ENCODE measurements at regions not wholly inside any gene's neighbourhood (a gene's known extent, or its start where the extent isn't known, plus 50 kb on each side); places are given as distances from the start of the nearest gene placed in this dataset.

DNA sequence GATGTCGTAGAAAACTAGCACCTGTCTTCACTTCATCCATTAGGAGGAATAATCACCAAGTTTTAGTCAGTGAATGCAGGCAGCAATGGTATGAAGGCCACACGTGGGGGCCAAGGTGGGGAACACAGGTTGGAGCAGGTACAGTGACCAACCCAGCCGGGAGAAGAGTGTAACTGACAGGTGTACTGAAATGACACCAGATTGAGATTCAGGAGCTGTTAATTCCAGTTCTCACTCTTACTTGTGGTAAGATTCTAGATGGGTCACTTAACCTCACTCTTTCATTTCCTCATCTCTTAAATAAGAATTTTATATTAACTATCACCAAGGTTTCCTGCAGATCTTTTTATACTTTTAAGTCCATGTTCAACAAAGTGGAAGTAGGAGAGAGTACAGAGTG, 206.2 kb upstream of the PTBP2 start (continued):
- TF ChIP-seq, protein P1, sequence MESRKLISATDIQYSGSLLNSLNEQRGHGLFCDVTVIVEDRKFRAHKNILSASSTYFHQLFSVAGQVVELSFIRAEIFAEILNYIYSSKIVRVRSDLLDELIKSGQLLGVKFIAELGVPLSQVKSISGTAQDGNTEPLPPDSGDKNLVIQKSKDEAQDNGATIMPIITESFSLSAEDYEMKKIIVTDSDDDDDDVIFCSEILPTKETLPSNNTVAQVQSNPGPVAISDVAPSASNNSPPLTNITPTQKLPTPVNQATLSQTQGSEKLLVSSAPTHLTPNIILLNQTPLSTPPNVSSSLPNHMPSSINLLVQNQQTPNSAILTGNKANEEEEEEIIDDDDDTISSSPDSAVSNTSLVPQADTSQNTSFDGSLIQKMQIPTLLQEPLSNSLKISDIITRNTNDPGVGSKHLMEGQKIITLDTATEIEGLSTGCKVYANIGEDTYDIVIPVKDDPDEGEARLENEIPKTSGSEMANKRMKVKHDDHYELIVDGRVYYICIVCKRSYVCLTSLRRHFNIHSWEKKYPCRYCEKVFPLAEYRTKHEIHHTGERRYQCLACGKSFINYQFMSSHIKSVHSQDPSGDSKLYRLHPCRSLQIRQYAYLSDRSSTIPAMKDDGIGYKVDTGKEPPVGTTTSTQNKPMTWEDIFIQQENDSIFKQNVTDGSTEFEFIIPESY (IDR thresholded peaks at IDR 0.05), result no peak
- TF ChIP-seq, protein P2, sequence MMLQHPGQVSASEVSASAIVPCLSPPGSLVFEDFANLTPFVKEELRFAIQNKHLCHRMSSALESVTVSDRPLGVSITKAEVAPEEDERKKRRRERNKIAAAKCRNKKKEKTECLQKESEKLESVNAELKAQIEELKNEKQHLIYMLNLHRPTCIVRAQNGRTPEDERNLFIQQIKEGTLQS (IDR thresholded peaks at IDR 0.05), result no peak
- TF ChIP-seq TAF1 (conservative IDR thresholded peaks at IDR 0.05) (no peak), HNF4G (IDR thresholded peaks at IDR 0.05) (no peak), HNF4A (conservative IDR thresholded peaks at IDR 0.05) (no peak), YY1 (IDR thresholded peaks at IDR 0.05) (no peak), NR2F2 (IDR thresholded peaks at IDR 0.05) (no peak), JUND (IDR thresholded peaks at IDR 0.05) (no peak), RXRA (IDR thresholded peaks at IDR 0.05) (no peak), RAD21 (IDR thresholded peaks at IDR 0.05) (no peak), FOXA1 (IDR thresholded peaks at IDR 0.05) (no peak)
- TF ChIP-seq, protein P3, sequence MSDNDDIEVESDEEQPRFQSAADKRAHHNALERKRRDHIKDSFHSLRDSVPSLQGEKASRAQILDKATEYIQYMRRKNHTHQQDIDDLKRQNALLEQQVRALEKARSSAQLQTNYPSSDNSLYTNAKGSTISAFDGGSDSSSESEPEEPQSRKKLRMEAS (IDR thresholded peaks at IDR 0.05), result no peak

DNA sequence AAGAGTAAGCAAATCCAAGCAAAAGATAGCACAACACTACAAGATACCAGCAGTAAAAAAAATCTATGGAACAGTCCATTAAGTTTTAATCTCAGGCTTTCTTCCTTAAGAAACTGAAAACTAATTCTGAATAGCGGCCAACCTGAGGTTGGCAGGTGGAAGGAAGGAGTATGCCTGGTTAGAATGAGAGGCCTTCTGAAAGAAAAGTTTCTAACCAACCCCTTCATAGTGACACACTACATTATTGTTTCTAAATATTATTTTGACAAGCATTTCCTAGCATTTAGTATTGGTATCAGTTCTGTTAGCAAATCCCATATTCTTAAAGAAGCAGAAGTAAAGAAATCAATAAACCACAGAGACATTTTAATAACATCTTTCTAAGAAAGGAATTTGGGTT, 205.7 kb upstream of the PTBP2 start:
- Histone ChIP-seq H3K36me3 (ENCODE audit: control insufficient read depth in 4 of 4, insufficient read depth in 3 of 4, low read depth in 1 of 4, low read length in 3 of 4) (no peaks in the 10 kb centered on the region), H3K9ac (ENCODE audit: low read depth in 1 of 2, low read length in 2 of 2) (no peak overlapping the region), H3K27me3 (ENCODE audit: control insufficient read depth in 4 of 4, insufficient read depth in 4 of 4, low read length in 3 of 4) (no peaks in the 10 kb centered on the region), H3K4me1 (ENCODE audit: control insufficient read depth in 4 of 4, insufficient read depth in 4 of 4, low read length in 3 of 4) (no peaks in the 10 kb centered on the region), H3K27ac (ENCODE audit: low read depth in 1 of 2, low read length in 2 of 2) (no peak overlapping the region), H3K4me3 (ENCODE audit: low read depth in 1 of 3, low read length in 3 of 3) (no peak overlapping the region), H3K9me3 (ENCODE audit: control insufficient read depth in 4 of 4, low read length in 3 of 4) (no peaks in the 10 kb centered on the region)
- TF ChIP-seq, protein P3 (IDR thresholded peaks at IDR 0.05), result no peak
- no peak for TF ChIP-seq HNF4A (conservative IDR thresholded peaks at IDR 0.05)
- no peak for TF ChIP-seq FOXA2 (IDR thresholded peaks at IDR 0.05)
- TF ChIP-seq FOXA1 (IDR thresholded peaks at IDR 0.05), result no peak
- TF ChIP-seq, protein P2 (IDR thresholded peaks at IDR 0.05), result no peak
- TF ChIP-seq, protein P4, sequence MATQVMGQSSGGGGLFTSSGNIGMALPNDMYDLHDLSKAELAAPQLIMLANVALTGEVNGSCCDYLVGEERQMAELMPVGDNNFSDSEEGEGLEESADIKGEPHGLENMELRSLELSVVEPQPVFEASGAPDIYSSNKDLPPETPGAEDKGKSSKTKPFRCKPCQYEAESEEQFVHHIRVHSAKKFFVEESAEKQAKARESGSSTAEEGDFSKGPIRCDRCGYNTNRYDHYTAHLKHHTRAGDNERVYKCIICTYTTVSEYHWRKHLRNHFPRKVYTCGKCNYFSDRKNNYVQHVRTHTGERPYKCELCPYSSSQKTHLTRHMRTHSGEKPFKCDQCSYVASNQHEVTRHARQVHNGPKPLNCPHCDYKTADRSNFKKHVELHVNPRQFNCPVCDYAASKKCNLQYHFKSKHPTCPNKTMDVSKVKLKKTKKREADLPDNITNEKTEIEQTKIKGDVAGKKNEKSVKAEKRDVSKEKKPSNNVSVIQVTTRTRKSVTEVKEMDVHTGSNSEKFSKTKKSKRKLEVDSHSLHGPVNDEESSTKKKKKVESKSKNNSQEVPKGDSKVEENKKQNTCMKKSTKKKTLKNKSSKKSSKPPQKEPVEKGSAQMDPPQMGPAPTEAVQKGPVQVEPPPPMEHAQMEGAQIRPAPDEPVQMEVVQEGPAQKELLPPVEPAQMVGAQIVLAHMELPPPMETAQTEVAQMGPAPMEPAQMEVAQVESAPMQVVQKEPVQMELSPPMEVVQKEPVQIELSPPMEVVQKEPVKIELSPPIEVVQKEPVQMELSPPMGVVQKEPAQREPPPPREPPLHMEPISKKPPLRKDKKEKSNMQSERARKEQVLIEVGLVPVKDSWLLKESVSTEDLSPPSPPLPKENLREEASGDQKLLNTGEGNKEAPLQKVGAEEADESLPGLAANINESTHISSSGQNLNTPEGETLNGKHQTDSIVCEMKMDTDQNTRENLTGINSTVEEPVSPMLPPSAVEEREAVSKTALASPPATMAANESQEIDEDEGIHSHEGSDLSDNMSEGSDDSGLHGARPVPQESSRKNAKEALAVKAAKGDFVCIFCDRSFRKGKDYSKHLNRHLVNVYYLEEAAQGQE (IDR thresholded peaks at IDR 0.05), result no peak
- TF ChIP-seq, protein P5, sequence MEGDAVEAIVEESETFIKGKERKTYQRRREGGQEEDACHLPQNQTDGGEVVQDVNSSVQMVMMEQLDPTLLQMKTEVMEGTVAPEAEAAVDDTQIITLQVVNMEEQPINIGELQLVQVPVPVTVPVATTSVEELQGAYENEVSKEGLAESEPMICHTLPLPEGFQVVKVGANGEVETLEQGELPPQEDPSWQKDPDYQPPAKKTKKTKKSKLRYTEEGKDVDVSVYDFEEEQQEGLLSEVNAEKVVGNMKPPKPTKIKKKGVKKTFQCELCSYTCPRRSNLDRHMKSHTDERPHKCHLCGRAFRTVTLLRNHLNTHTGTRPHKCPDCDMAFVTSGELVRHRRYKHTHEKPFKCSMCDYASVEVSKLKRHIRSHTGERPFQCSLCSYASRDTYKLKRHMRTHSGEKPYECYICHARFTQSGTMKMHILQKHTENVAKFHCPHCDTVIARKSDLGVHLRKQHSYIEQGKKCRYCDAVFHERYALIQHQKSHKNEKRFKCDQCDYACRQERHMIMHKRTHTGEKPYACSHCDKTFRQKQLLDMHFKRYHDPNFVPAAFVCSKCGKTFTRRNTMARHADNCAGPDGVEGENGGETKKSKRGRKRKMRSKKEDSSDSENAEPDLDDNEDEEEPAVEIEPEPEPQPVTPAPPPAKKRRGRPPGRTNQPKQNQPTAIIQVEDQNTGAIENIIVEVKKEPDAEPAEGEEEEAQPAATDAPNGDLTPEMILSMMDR (IDR thresholded peaks at IDR 0.05; ENCODE audit: low read depth, low read length, missing input control), result no peak
- TF ChIP-seq RXRA (IDR thresholded peaks at IDR 0.05), result no peak
- TF ChIP-seq GABPA (IDR thresholded peaks at IDR 0.05 in 1 of 2, conservative IDR thresholded peaks at IDR 0.05 in 1 of 2), result no peak
- TF ChIP-seq TAF1 (conservative IDR thresholded peaks at IDR 0.05), result no peak
- TF ChIP-seq NR2F2 (IDR thresholded peaks at IDR 0.05), result no peak
- no peak for TF ChIP-seq JUND (IDR thresholded peaks at IDR 0.05)
- TF ChIP-seq EGR1 (IDR thresholded peaks at IDR 0.05; ENCODE audit: low read depth in 2 of 2), result no peak
- TF ChIP-seq, protein P1 (IDR thresholded peaks at IDR 0.05), result no peak
- TF ChIP-seq HNF4G (IDR thresholded peaks at IDR 0.05), result no peak
- 94% methylated on average over 1 of the region's 1 CpG for WGBS
- DNase-seq (ENCODE audit: low spot score), result no peak

Measured in liver (tissue), 8 donors.